HEK293T (cell line): ENCODE measurements at regions not wholly inside any gene's neighbourhood (a gene's known extent, or its start where the extent isn't known, plus 50 kb on each side); places are given as distances from the start of the nearest gene placed in this dataset.

Experiments used
- BHLHE40 ChIP-seq: fragments of 450-650 bp; IDR thresholded peaks from 2 replicates; pipeline ENCODE4 v1.6.1; 2016; ENCODE audit warnings: mild to moderate bottlenecking, moderate library complexity, borderline replicate concordance
- ELF4 ChIP-seq: fragments of 450-650 bp; IDR thresholded peaks from 2 replicates; pipeline ENCODE4 v1.6.1; 2017; ENCODE audit warnings: antibody characterized with exemption
- FOXA1 ChIP-seq: fragments of 450-650 bp; IDR thresholded peaks from 2 replicates; pipeline ENCODE4 v1.6.1; 2016; ENCODE audit warnings: mild to moderate bottlenecking
- FOXK2 ChIP-seq: fragments of 450-650 bp; IDR thresholded peaks from 2 replicates; pipeline ENCODE4 v1.6.1; 2016; ENCODE audit warnings: mild to moderate bottlenecking
- FOXM1 ChIP-seq: fragments of 450-650 bp; IDR thresholded peaks from 2 replicates; pipeline ENCODE4 v1.6.1; 2017; ENCODE audit warnings: mild to moderate bottlenecking, borderline replicate concordance
- HDGF ChIP-seq: fragments of 450-650 bp; IDR thresholded peaks from 2 replicates; pipeline ENCODE4 v1.6.1; 2017; ENCODE audit warnings: antibody characterized with exemption, borderline replicate concordance
- PKNOX1 ChIP-seq: fragments of 450-650 bp; IDR thresholded peaks from 2 replicates; pipeline ENCODE4 v1.6.1; 2016
- SP1 ChIP-seq: fragments of 450-650 bp; IDR thresholded peaks from 2 replicates; pipeline ENCODE4 v1.6.1; 2017
- SUZ12 ChIP-seq: fragments of 450-650 bp; IDR thresholded peaks from 2 replicates; pipeline ENCODE4 v1.6.1; 2016; ENCODE audit warnings: mild to moderate bottlenecking
- TARDBP ChIP-seq: fragments of 450-650 bp; IDR thresholded peaks from 2 replicates; pipeline ENCODE4 v1.6.1; 2016

- TF ChIP-seq FOXM1 (no peak), PKNOX1 (no peak), BHLHE40 (no peak), FOXK2 (no peak), FOXA1 (no peak), ELF4 (no peak), SP1 (no peak), SUZ12 (no peak), HDGF (no peak), TARDBP (no peak)
These were observed 137.9 kb downstream of the KLF6 start for GRCh38 chr10:3647074-3647473.
